ENCODE measurements at regions not wholly inside any gene's neighbourhood (a gene's known extent, or its start where the extent isn't known, plus 50 kb on each side); places are given as distances from the start of the nearest gene placed in this dataset.
"Not testable (repeated sequence)": the region's sequence is repeated elsewhere in the genome, so short reads cannot be mapped to it uniquely, and the experiment has no call there.

GRCh38 chr7:16369855-16370254 is 51.5 kb downstream of the CRPPA start:
- DNase-seq (ENCODE audit: low spot score): no peak

DNA sequence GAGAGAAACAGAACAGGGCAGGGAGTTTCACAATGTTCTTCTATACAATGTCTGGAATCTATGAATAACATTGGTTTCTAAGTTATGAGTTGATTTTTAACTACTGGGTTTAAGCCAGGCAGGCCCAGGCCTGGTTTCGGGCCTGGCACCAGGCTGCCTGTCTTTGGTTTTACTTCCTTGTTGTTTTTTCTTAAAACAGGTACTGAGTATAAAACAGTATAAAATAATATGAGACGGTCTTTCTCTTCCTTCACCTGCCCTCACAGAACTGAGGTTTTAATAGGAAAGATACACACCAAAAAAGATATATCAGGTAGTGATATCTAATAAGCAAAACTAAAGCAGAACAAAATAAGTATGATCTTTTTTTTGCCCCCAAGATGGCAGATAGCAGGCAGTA is 52.0 kb downstream of the CRPPA start:
- DNase-seq (ENCODE audit: low spot score): not testable (repeated sequence)

GRCh38 chr7:16368885-16369284 is 52.5 kb downstream of the CRPPA start:
- no peak for DNase-seq (ENCODE audit: low spot score)

- DNase-seq (ENCODE audit: low spot score): no peak
These were observed 54.2 kb downstream of the CRPPA start for GRCh38 chr7:16367115-16367514.

DNA sequence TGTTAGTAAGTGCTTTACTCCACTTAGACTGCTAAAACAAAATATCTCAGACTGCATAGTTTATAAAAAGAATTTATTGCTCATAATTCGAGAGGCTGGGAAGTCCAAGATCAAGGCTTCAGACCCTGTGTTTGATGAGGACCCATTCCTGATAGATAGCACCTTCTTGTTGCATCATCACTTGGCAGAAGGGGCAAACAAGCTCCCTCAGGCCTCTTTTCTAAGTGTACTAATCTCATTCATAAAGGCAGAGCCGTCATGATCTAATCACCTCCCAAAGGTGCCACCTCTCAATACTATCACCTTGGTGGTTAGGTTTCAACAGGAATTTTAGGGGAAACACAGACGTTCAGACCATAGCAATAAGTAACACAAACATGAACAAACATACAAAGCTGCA is 55.4 kb downstream of the CRPPA start:
- no peak for DNase-seq (ENCODE audit: low spot score)

- DNase-seq (ENCODE audit: low spot score): no peak
These were observed 56.2 kb downstream of the CRPPA start for GRCh38 chr7:16365177-16365576.

- DNase-seq (ENCODE audit: low spot score): no peak
These were observed 62.1 kb downstream of the CRPPA start for GRCh38 chr7:16359216-16359615.

- DNase-seq (ENCODE audit: low spot score): no peak
These were observed 63.4 kb downstream of the CRPPA start for GRCh38 chr7:16357921-16358320.

- no peak for DNase-seq (ENCODE audit: low spot score)
These were observed 63.9 kb downstream of the CRPPA start for GRCh38 chr7:16357474-16357873.

DNA sequence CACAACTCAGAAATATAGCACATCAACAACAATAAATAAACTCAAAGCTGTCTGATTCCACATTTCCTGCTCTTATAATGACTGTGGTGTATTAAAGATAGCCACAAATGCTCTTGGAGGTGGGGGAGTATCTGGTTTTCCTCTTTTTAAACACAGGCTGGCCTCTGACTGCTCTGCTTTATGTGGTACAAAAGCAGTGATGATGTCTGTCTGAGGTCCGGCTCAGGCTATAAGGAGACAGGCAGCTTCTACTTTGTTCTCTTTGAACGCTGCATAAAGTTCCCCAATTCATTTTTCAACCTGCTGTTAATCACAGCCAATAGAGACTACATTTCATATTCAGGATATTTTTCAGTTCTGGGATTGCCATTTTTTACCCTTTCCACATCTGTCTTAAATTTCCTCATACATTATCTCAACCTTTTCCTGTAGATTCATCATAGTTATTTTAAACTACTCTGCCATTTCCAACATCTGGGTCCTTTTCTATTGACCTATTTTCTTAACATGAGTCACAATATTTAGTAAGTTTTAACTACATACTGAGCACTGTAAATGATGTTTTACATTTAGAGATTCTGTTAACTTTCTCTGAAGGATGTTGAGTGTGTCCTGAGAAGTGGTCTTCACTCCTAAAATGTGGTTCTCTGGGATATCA is 64.9 kb downstream of the CRPPA start:
- no peak for DNase-seq (ENCODE audit: low spot score)

DNA sequence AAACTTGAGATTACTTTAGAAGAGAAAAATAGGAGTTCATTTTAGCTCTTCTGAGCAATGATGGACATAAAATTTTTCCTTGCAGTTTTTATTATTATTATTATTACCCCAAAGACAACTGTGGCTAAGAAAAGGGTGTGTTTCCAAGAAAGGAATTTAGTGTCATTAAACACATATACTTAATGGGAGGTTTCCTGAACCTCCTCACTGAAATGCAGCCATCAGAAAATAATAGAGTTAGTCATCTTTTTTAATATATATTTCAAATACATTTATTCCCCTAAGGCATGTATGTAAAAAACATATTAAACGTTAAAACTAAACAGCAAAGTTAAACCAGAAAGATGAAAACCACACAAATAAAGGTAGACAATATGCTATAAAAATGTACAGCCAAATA is 66.8 kb downstream of the CRPPA start:
- no peak for DNase-seq (ENCODE audit: low spot score)

- DNase-seq (ENCODE audit: low spot score): no peak
These were observed 68.1 kb downstream of the CRPPA start for GRCh38 chr7:16353226-16353625.

GRCh38 chr7:16350634-16351033 is 70.7 kb downstream of the CRPPA start:
- no peak for DNase-seq (ENCODE audit: low spot score)

- DNase-seq (ENCODE audit: low spot score): no peak
These were observed 73.1 kb downstream of the CRPPA start for GRCh38 chr7:16348251-16348650.

DNA sequence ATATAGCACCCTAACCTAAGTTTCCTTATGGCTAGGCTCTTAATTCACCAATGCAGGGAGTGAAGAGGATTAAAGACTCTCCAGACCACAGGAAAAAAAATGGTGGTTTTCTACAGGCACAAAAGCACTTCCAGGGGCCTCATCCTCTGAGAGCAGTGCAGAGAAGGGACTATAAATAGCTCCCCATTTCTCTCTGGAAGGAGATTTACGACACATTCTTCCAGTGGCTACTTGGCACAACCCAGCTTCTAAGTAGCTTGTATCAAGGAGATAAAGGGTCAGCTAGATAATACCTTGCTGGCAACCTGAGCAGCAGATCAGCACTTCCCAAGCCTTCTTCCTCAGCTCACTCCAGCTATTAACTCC is 73.5 kb downstream of the CRPPA start:
- DNase-seq (ENCODE audit: low spot score): no peak

DNA sequence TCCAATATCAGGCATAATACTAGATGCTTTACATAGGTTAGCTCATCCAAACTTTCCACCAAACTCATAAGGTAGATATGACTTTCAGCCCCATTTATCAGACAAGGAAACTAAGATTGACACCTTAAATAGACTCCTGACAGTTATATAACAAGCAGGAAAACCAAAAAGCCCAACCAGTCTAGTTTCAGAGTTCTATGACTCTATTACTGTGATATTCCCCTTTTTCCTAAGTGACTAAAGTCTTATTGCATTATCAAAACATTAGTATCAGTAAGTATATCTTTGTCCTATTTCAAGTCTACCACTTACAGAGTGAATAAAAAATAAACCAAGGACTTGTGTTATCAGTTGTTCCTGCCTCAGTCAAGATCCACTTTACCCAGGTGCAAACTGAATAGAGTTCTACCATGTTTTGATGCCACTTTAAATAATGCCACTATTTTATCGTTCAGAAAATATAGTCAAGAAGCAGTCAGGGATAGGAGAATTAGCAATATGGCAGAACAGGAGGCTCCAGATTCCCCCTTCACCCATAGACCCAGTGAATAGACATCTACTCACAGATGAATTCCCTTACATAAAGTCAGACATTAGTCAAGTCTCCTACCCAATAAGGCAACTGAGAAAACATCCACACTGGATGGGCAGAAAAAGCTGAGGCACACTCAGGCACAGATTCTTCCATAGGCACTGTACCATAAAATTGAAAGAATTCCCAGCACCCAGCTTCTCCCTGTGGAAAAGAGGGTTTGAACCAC is 74.1 kb downstream of the CRPPA start:
- DNase-seq (ENCODE audit: low spot score): no peak

DNA sequence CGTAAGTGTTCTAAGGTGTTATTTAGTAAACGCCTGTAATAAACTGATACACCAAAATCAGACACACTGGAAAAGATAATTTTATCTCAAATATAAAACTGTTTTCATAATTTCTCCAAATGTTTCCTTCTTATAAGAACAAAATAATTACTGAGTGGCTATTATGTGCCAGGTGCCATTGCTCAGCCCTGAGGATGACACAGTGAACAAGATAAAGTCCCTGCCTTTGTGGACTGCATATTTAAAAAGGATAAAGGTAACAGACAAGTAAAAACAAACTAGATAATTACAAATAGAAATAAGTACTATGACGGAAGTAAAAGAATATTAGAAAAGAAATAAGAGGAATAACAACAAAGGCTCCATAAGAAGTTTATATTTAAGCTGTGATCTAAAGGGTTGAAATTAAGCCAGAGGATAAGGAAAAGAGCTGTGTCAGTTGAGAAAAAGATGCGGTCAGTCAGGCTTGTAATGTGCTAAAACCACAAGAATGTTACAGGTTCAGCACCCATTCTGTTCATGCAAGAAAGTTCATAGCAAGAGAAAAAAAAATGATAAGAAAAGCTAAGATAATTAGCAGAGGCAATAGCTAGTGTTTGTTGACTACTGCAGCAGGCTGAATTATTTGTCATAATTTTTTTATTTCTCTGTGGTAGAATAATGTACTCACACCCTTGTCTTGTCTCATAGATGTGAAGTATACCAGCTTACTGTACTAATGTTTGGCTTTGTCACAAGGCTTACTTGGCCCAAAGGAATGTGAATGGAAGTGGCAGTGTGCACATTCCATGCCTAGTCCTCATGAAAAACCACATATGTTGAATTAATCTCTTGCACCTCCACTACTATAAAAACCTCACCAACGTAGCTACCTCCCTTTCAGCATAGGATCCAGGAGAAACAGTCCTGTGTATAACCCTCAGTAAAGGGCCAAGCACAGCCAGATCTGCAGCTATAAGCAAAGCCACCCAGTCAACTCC is 75.1 kb downstream of the CRPPA start:
- peak; percentile 28 for DNase-seq (ENCODE audit: low spot score)

- no peak for DNase-seq (ENCODE audit: low spot score)
These were observed 76.4 kb downstream of the CRPPA start for GRCh38 chr7:16344927-16345326.

DNA sequence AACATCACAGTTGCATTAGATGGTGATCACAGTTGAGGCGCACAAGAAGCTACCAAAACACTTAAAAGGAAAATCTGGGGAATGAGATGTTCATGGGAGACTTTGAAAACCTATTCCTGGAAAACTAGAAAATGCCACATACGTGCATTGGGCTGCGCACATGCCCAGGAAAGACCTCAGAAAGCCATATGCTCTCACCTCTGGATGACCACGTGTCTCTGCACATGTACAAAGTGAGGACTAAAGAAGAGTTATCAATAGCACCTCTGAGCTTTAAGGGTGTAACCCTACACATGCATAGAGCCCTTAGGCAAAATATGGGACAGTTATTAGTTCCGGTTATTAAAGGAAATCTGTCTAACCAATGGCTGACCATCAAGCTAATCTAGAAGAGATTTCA is 77.7 kb downstream of the CRPPA start:
- no peak for DNase-seq (ENCODE audit: low spot score)

DNA sequence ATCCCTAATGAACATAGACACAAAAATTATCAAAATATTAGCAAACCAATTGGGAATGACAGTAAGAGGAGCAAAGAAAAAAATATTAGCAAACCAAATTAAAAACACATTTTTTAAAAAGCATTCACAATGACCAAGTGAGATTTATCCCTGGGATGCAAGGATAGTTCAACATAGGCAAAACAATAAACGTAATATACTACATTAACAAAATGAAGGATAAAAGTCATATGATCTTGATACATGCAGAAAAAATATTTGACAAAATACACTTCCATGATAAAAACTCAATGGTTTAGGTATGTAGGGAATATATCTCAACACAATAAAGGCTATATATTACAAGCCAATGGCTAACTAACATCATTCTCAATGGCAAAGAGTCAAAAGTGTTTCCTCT is 83.3 kb downstream of the CRPPA start:
- DNase-seq (ENCODE audit: low spot score): no peak

GRCh38 chr7:16326106-16326505 is 95.2 kb downstream of the CRPPA start:
- DNase-seq (ENCODE audit: low spot score): no peak

GRCh38 chr7:16323313-16323712 is 98.0 kb downstream of the CRPPA start:
- DNase-seq (ENCODE audit: low spot score): no peak

Data from RKO (cell line).